HUES64 (cell line): ENCODE measurements at regions not wholly inside any gene's neighbourhood (a gene's known extent, or its start where the extent isn't known, plus 50 kb on each side); places are given as distances from the start of the nearest gene placed in this dataset.

ENCODE experiments used
- H3K27ac ChIP-seq: 2 replicates; pipeline ENCODE4 v1.7.0; 2013; ENCODE audit warnings: low read depth, low read length, inconsistent platforms
- H3K27me3 ChIP-seq: 2 replicates; pipeline ENCODE4 v1.6.1; 2013; ENCODE audit warnings: mild to moderate bottlenecking, low read length; ENCODE audit not compliant: insufficient read depth
- H3K36me3 ChIP-seq: 2 replicates; pipeline ENCODE4 v1.6.1; 2013; ENCODE audit warnings: mild to moderate bottlenecking, low read length; ENCODE audit not compliant: insufficient read depth
- H3K4me1 ChIP-seq: 2 replicates; pipeline ENCODE4 v1.6.1; 2013; ENCODE audit warnings: mild to moderate bottlenecking, low read length, moderate library complexity; ENCODE audit not compliant: insufficient read depth
- H3K4me3 ChIP-seq: 2 replicates; pipeline ENCODE4 v1.5.1; 2013; ENCODE audit warnings: mild to moderate bottlenecking, low read length, moderate library complexity
- H3K9ac ChIP-seq: 2 replicates; pipeline ENCODE4 v1.6.1; 2013; ENCODE audit warnings: mild to moderate bottlenecking, low read depth, low read length
- H3K9me3 ChIP-seq: 2 replicates; pipeline ENCODE4 v1.6.1; 2013; ENCODE audit warnings: low read depth, low read length; ENCODE audit not compliant: insufficient read depth
- WGBS: fragments of 150-250, 120-280 bp; methylation state at CpG from one replicate; pipeline ENCODE4 v1.1.7; 2013; ENCODE audit warnings: missing lambda C conversion rate; 5-methylcytosine and 5-hydroxymethylcytosine counted together

GRCh38 chr7:109235316-109235715 lies 665.6 kb downstream of the DNAJB9 start:
- H3K9me3 ChIP-seq, result 0 out of 2 replicates have a peak, but pooled peaks cover 4% of the 10 kb centered on the region
- H3K9ac ChIP-seq, result no peak overlapping the region
- peaks cover 6% of the 10 kb centered on the region; the same call in 1 of the 2 replicates for H3K4me1 ChIP-seq
- no peak overlapping the region for H3K27ac ChIP-seq
- 100% methylated on average over 1 of the region's 2 CpGs for WGBS
- H3K36me3 ChIP-seq, result no peaks in the 10 kb centered on the region
- no peaks in the 10 kb centered on the region for H3K27me3 ChIP-seq
- H3K4me3 ChIP-seq, result no peak overlapping the region

GRCh38 chr7:109246330-109247077 lies 676.8 kb downstream of the DNAJB9 start:
- no peak overlapping the region for H3K27ac ChIP-seq

DNA sequence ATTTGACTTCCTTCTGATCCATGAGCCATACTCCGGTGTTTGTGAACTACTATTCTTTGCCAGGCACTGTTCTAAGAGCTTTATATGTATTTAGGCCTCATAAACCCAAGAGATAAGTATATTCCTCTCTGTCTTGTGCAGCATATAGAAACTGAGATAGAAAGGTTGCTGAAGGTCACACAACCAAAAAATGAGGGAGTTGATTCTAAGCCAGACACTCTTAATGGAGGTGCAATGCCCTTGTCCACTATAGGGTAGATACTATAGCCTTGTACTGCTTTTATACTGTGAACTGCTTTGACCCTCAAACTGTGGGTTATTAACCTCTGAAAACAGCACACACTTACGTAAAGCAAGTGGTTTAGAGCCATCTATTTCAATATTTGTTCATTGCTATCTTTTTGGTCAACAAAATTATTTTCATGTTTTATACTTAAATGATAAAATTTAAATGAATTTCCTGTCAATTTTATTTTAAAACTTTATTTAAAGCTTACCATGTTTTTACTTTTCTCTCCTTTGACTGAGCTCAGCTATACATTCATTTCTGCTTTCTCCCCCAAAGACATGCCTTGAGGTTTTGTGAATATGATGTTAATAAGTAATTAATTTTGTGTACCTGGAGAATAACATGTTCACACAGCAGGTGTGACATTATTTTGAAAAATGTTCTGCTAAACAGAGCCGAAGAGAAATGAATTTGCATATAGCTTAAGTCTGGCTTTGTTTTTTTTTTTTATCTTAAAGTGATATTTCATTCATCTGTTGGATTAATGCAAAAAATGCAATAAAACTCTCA lies 687.3 kb downstream of the DNAJB9 start:
- Histone ChIP-seq H3K9ac (no peak overlapping the region), H3K4me3 (no peak overlapping the region), H3K9me3 (no peaks in the 10 kb centered on the region), H3K27ac (no peak overlapping the region), H3K36me3 (no peaks in the 10 kb centered on the region), H3K4me1 (peaks cover 11% of the 10 kb centered on the region), H3K27me3 (no peaks in the 10 kb centered on the region)
- WGBS, result 87% methylated on average over 3 of the region's 3 CpGs

More at GRCh38 chr7:109246330-109247077, 676.8 kb downstream of the DNAJB9 start:
- Histone ChIP-seq H3K4me1 (no peaks in the 10 kb centered on the region), H3K36me3 (no peaks in the 10 kb centered on the region), H3K4me3 (no peak overlapping the region), H3K9ac (no peak overlapping the region), H3K27me3 (no peaks in the 10 kb centered on the region), H3K9me3 (no peaks in the 10 kb centered on the region)
- 86% methylated on average over 10 of the region's 10 CpGs for WGBS

DNA sequence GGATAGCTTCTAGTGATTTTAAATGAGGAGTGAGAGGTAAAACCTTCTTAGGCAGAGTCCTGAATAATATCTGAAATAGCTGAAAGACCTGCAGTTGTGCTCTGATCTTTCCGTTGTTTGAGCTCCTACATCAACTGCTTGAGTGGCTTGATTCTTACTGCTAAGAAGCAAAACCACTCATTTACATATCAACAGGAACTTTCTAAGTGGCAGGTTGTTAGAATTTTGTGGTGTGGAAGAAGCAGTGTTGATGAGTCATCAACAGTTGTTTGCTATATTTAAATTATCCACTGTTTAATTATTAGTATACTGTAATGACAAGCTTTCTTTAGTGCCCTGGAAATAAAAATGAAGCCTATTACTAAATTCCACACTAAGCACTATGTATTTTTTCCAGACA lies 689.5 kb downstream of the DNAJB9 start:
- Histone ChIP-seq H3K27ac (no peak overlapping the region; the same call in 1 of the 2 replicates), H3K4me1 (peaks cover 11% of the 10 kb centered on the region), H3K36me3 (no peaks in the 10 kb centered on the region), H3K27me3 (no peaks in the 10 kb centered on the region), H3K9ac (no peak overlapping the region), H3K9me3 (no peaks in the 10 kb centered on the region), H3K4me3 (no peak overlapping the region)
- 11% methylated on average over 1 of the region's 1 CpG for WGBS

- Histone ChIP-seq H3K4me3 (no peak overlapping the region), H3K9me3 (no peaks in the 10 kb centered on the region), H3K9ac (no peak overlapping the region), H3K36me3 (no peaks in the 10 kb centered on the region), H3K27ac (no peak overlapping the region), H3K4me1 (peaks cover 11% of the 10 kb centered on the region), H3K27me3 (no peaks in the 10 kb centered on the region)
- 94% methylated on average over 1 of the region's 3 CpGs for WGBS
Measured at GRCh38 chr7:109261781-109262180, 692.1 kb downstream of the DNAJB9 start.

DNA sequence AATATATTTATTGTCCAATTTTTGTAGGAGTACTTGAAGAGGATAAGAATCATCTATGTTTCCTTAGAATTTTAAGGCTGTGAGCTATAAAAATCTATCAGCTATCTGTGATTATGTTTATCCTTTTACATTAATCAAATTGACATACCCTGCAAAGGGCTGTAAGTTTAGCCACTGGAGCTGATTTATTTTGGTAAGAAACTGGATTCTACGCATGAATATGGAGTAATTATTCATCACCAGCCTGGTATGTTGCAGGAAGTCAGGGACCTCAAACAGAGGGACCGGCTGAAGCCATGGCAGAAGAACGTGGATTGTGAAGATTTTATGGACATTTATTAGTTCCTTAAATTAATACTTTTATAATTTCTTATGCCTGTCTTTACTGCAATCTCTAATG lies 696.9 kb downstream of the DNAJB9 start:
- Histone ChIP-seq H3K4me3 (no peak overlapping the region), H3K9ac (no peak overlapping the region), H3K4me1 (no peaks in the 10 kb centered on the region), H3K36me3 (no peaks in the 10 kb centered on the region), H3K9me3 (no peaks in the 10 kb centered on the region), H3K27me3 (no peaks in the 10 kb centered on the region), H3K27ac (no peak overlapping the region)
- WGBS, result 86% methylated on average over 2 of the region's 3 CpGs

- H3K27me3 ChIP-seq, result no peaks in the 10 kb centered on the region
- no peaks in the 10 kb centered on the region for H3K36me3 ChIP-seq
- H3K4me3 ChIP-seq, result no peak overlapping the region
- H3K27ac ChIP-seq, result no peak overlapping the region
- H3K9me3 ChIP-seq, result no peaks in the 10 kb centered on the region
- H3K4me1 ChIP-seq, result no peaks in the 10 kb centered on the region
- H3K9ac ChIP-seq, result no peak overlapping the region
Measured at GRCh38 chr7:109276348-109276747, 706.7 kb downstream of the DNAJB9 start.

- H3K27me3 ChIP-seq, result no peaks in the 10 kb centered on the region
- no peaks in the 10 kb centered on the region for H3K36me3 ChIP-seq
- H3K9ac ChIP-seq, result no peak overlapping the region
- no peak overlapping the region for H3K4me3 ChIP-seq
- no peaks in the 10 kb centered on the region; the same call in 1 of the 2 replicates for H3K9me3 ChIP-seq
- H3K27ac ChIP-seq, result no peak overlapping the region
- no peaks in the 10 kb centered on the region for H3K4me1 ChIP-seq
Measured at GRCh38 chr7:109282726-109283125, 713.1 kb downstream of the DNAJB9 start.

- WGBS, result 93% methylated on average over 1 of the region's 1 CpG
- Histone ChIP-seq H3K36me3 (no peaks in the 10 kb centered on the region), H3K9ac (no peak overlapping the region), H3K4me1 (no peaks in the 10 kb centered on the region), H3K4me3 (no peak overlapping the region), H3K27ac (no peak overlapping the region), H3K27me3 (no peaks in the 10 kb centered on the region), H3K9me3 (no peaks in the 10 kb centered on the region; the same call in 1 of the 2 replicates)
Measured at GRCh38 chr7:109284943-109285342, 715.3 kb downstream of the DNAJB9 start.

DNA sequence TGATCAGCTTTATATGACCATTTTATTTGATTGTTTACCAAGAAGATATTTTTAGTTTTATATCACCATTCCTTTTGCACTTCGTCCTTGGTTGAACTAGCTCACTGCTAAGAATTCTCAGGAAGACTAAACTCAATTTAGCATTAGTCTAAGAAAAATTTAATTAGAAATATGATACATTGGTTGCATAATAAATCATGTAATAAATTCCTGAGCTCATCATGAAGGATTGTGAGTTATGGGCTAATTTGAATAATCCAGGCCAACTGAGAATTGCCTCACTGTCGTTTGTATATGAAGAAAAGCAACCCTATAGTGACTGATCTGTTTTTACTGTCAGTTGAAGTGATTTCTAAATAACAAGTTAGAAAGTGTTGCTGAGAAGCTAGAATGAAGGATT lies 725.5 kb downstream of the DNAJB9 start:
- no peak overlapping the region for H3K4me3 ChIP-seq
- WGBS, result 100% methylated on average over 1 of the region's 2 CpGs

GRCh38 chr7:109308816-109309215 lies 739.1 kb downstream of the DNAJB9 start:
- WGBS, result no CpG with 5 or more reads among the region's 1 CpG

More for the DNA sequence above, 725.5 kb downstream of the DNAJB9 start:
- Histone ChIP-seq H3K9me3 (no peaks in the 10 kb centered on the region), H3K4me1 (no peaks in the 10 kb centered on the region), H3K9ac (no peak overlapping the region), H3K36me3 (no peaks in the 10 kb centered on the region), H3K27ac (no peak overlapping the region), H3K27me3 (no peaks in the 10 kb centered on the region)

More at GRCh38 chr7:109308816-109309215, 739.1 kb downstream of the DNAJB9 start:
- Histone ChIP-seq H3K9ac (no peak overlapping the region), H3K27ac (no peak overlapping the region), H3K4me1 (no peaks in the 10 kb centered on the region), H3K9me3 (peaks cover 12% of the 10 kb centered on the region), H3K27me3 (no peaks in the 10 kb centered on the region), H3K36me3 (no peaks in the 10 kb centered on the region), H3K4me3 (no peak overlapping the region)
